SIG-M5 treated with dmso at 0.1 percent for 504 hours (cell line): ENCODE measurements at regions not wholly inside any gene's neighbourhood (a gene's known extent, or its start where the extent isn't known, plus 50 kb on each side); places are given as distances from the start of the nearest gene placed in this dataset.

ENCODE experiments used
- DNase-seq: peaks from one replicate; lab custom pipeline; 2025; ENCODE audit not compliant: unreplicated experiment; lab: John Stamatoyannopoulos, UW

GRCh38 chr7:106775552-106775936, 89.5 kb upstream of the PIK3CG start:
- DNase-seq: no peak

GRCh38 chr7:106775975-106776607, 89.0 kb upstream of the PIK3CG start:
- no peak for DNase-seq

GRCh38 chr7:106776618-106777347, 88.3 kb upstream of the PIK3CG start:
- no peak for DNase-seq

- DNase-seq: no peak
Measured at GRCh38 chr7:106777674-106778299, 87.3 kb upstream of the PIK3CG start.

GRCh38 chr7:106778656-106779250, 86.3 kb upstream of the PIK3CG start:
- DNase-seq: no peak

- peak; percentile 39 for DNase-seq
Measured at GRCh38 chr7:106779877-106780276, 85.2 kb upstream of the PIK3CG start.

GRCh38 chr7:106781007-106781406, 84.1 kb upstream of the PIK3CG start:
- no peak for DNase-seq

GRCh38 chr7:106781828-106782544, 83.1 kb upstream of the PIK3CG start:
- no peak for DNase-seq

- no peak for DNase-seq
Measured at GRCh38 chr7:106783286-106783685, 81.8 kb upstream of the PIK3CG start.

GRCh38 chr7:106788637-106789036, 76.4 kb upstream of the PIK3CG start:
- no peak for DNase-seq

GRCh38 chr7:106791526-106791925, 73.6 kb upstream of the PIK3CG start:
- DNase-seq: no peak

GRCh38 chr7:106792233-106792926, 72.7 kb upstream of the PIK3CG start:
- DNase-seq: no peak

GRCh38 chr7:106793015-106793975, 71.8 kb upstream of the PIK3CG start:
- no peak for DNase-seq

- no peak for DNase-seq
Measured at GRCh38 chr7:106794276-106795083, 70.6 kb upstream of the PIK3CG start.

GRCh38 chr7:106795084-106795876, 69.8 kb upstream of the PIK3CG start:
- DNase-seq: no peak

- no peak for DNase-seq
Measured at GRCh38 chr7:106795877-106796231, 69.2 kb upstream of the PIK3CG start.

- no peak for DNase-seq
Measured at GRCh38 chr7:106797937-106798336, 67.1 kb upstream of the PIK3CG start.

- no peak for DNase-seq
Measured at GRCh38 chr7:106802589-106802988, 62.5 kb upstream of the PIK3CG start.
